H1 (cell line): ENCODE measurements at regions not wholly inside any gene's neighbourhood (a gene's known extent, or its start where the extent isn't known, plus 50 kb on each side); places are given as distances from the start of the nearest gene placed in this dataset.

ENCODE experiments used
- CTCF ChIA-PET: fragments of 300-600 bp; sonication (Branson Sonifier 250); formaldehyde crosslinking; loops from one replicate; lab custom pipeline; 2021; ENCODE audit not compliant: partially characterized antibody; lab: Charles Lee
- POLR2A ChIA-PET: fragments of 300-600 bp; sonication (Branson Sonifier 250); formaldehyde crosslinking; loops from one replicate; lab custom pipeline; 2021; ENCODE audit warnings: inconsistent platforms; ENCODE audit not compliant: partially characterized antibody; lab: Charles Lee
- DNase-seq, 2 experiments: peaks; one replicate each; pipeline versions ENCODE4 v3.0.0 to v3.0.0-alpha.2; 2010 to 2022; ENCODE audit warnings: low spot score in 2 of 2, low read depth in 1 of 2, mixed read lengths in 1 of 2
- FAIRE-seq: peaks from 2 replicates; lab custom pipeline; 2011; peaks lifted over from hg19 to GRCh38; lab: Jason Lieb, UNC
- H2AFZ ChIP-seq: 2 replicates; pipeline ENCODE4 v1.8.1; 2012; ENCODE audit warnings: low read length, inconsistent platforms
- H2AK5ac ChIP-seq: 2 replicates; pipeline ENCODE4 v1.6.1; 2013; ENCODE audit warnings: low read depth, low read length
- H2BK120ac ChIP-seq: replicated peaks from 2 replicates; pipeline ENCODE3; 2013; ENCODE audit warnings: low read depth, low read length, inconsistent platforms
- H2BK12ac ChIP-seq: 2 replicates; pipeline ENCODE4 v1.6.1; 2013; ENCODE audit warnings: low read depth, low read length
- H2BK15ac ChIP-seq: 2 replicates; pipeline ENCODE4 v1.6.1; 2013; ENCODE audit warnings: low read length
- H2BK20ac ChIP-seq: 2 replicates; pipeline ENCODE4 v1.6.1; 2013; ENCODE audit warnings: low read length
- H2BK5ac ChIP-seq: 2 replicates; pipeline ENCODE4 v1.6.1; 2013; ENCODE audit warnings: low read depth, low read length
- H3K14ac ChIP-seq: 2 replicates; pipeline ENCODE4 v1.6.1; 2013; ENCODE audit warnings: inconsistent platforms; ENCODE audit not compliant: insufficient read length
- H3K18ac ChIP-seq: 2 replicates; pipeline ENCODE4 v1.6.1; 2013; ENCODE audit warnings: low read length; ENCODE audit errors: extremely low read depth
- H3K23ac ChIP-seq: 2 replicates; pipeline ENCODE4 v1.6.1; 2013; ENCODE audit warnings: inconsistent platforms; ENCODE audit not compliant: insufficient read length
- H3K23me2 ChIP-seq: 2 replicates; pipeline ENCODE4 v1.6.1; 2013; ENCODE audit warnings: low read depth, low read length
- H3K27ac ChIP-seq: 2 replicates; pipeline ENCODE4 v1.6.1; 2011; ENCODE audit warnings: low read depth, low read length, inconsistent platforms
- H3K27me3 ChIP-seq, 4 experiments: replicated peaks in 1 of 4; 1 replicate in 1 of 4; 2 replicates in 3 of 4; pipeline versions ENCODE4 v1.6.1 to v1.8.1; 2011 to 2013; ENCODE audit warnings: low read length in 3 of 4, mild to moderate bottlenecking in 3 of 4, inconsistent platforms in 2 of 4, mixed read lengths in 2 of 4, moderate library complexity in 1 of 4; ENCODE audit not compliant: control insufficient read depth in 3 of 4, insufficient read depth in 3 of 4; ENCODE audit errors: extremely low read depth in 1 of 4
- H3K36me3 ChIP-seq, 4 experiments: 2 replicates each; pipeline versions ENCODE4 v1.6.1 to v1.8.1; 2011 to 2013; ENCODE audit warnings: mild to moderate bottlenecking in 4 of 4, low read length in 3 of 4, moderate library complexity in 2 of 4, control low read depth in 1 of 4, inconsistent platforms in 1 of 4; ENCODE audit not compliant: insufficient read depth in 4 of 4, control insufficient read depth in 2 of 4
- H3K4ac ChIP-seq: replicated peaks from 2 replicates; pipeline ENCODE3; 2013; ENCODE audit warnings: low read length, low read depth, mixed read lengths, inconsistent platforms; ENCODE audit not compliant: insufficient read length
- H3K4me1 ChIP-seq, 4 experiments: replicated peaks in 1 of 4; 1 replicate in 1 of 4; 2 replicates in 3 of 4; pipeline versions ENCODE4 v1.6.1 to v1.8.1; 2011 to 2013; ENCODE audit warnings: low read length in 3 of 4, inconsistent platforms in 2 of 4, mixed read lengths in 1 of 4; ENCODE audit not compliant: insufficient read depth in 4 of 4, control insufficient read depth in 3 of 4
- H3K4me2 ChIP-seq, 2 experiments: 2 replicates each; pipeline versions ENCODE4 v1.6.1 to v1.8.1; 2011 to 2013; ENCODE audit warnings: low read depth in 2 of 2, low read length in 2 of 2, control low read depth in 1 of 2, inconsistent platforms in 1 of 2, mild to moderate bottlenecking in 1 of 2; ENCODE audit not compliant: insufficient read depth in 1 of 2
- H3K4me3 ChIP-seq, 4 experiments: fragments of 200-600, 300-600 bp in 1 of 4; sonication (generic), shearing (Covaris generic), sonication (Bioruptor Twin) in 1 of 4; 2 replicates each; pipeline versions ENCODE4 v1.5.1 to v1.8.1; 2011 to 2016; ENCODE audit warnings: low read length in 4 of 4, low read depth in 3 of 4, control low read depth in 2 of 4, inconsistent platforms in 2 of 4, mild to moderate bottlenecking in 2 of 4, mixed read lengths in 1 of 4, moderate library complexity in 1 of 4; ENCODE audit not compliant: insufficient read depth in 2 of 4; ENCODE audit errors: extremely low read depth in 1 of 4
- H3K56ac ChIP-seq: replicated peaks from 2 replicates; pipeline ENCODE3; 2013; ENCODE audit warnings: low read depth, mild to moderate bottlenecking, mixed read lengths, low read length, inconsistent platforms; ENCODE audit not compliant: insufficient read length
- H3K79me1 ChIP-seq: 2 replicates; pipeline ENCODE4 v1.6.1; 2013; ENCODE audit warnings: low read depth, low read length, control low read depth
- H3K79me2 ChIP-seq, 2 experiments: 2 replicates each; pipeline versions ENCODE4 v1.6.1 to v1.8.1; 2012 to 2013; ENCODE audit warnings: low read length in 2 of 2, mild to moderate bottlenecking in 2 of 2, inconsistent platforms in 1 of 2; ENCODE audit not compliant: insufficient read depth in 2 of 2, control insufficient read depth in 1 of 2
- H3K9ac ChIP-seq, 4 experiments: replicated peaks in 1 of 4; 1 replicate in 1 of 4; 2 replicates in 3 of 4; pipeline versions ENCODE4 v1.6.1 to v1.8.1; 2011 to 2013; ENCODE audit warnings: low read depth in 3 of 4, low read length in 3 of 4, control low read depth in 2 of 4, mild to moderate bottlenecking in 2 of 4, moderate library complexity in 2 of 4, inconsistent platforms in 1 of 4; ENCODE audit errors: extremely low read depth in 1 of 4
- H3K9me3 ChIP-seq, 2 experiments: 2 replicates each; pipeline versions ENCODE4 v1.6.1 to v1.8.1; 2012 to 2013; ENCODE audit warnings: mild to moderate bottlenecking in 2 of 2, moderate library complexity in 2 of 2, control low read depth in 1 of 2, inconsistent platforms in 1 of 2, low read depth in 1 of 2, low read length in 1 of 2, mixed read lengths in 1 of 2; ENCODE audit not compliant: insufficient read depth in 2 of 2
- H4K20me1 ChIP-seq, 2 experiments: replicated peaks in 1 of 2; 2 replicates each; pipeline versions ENCODE3 to v1.8.1; 2011 to 2013; ENCODE audit warnings: inconsistent platforms in 2 of 2, low read length in 2 of 2, mild to moderate bottlenecking in 1 of 2; ENCODE audit not compliant: insufficient read depth in 2 of 2, control insufficient read depth in 1 of 2
- H4K5ac ChIP-seq: 2 replicates; pipeline ENCODE4 v1.6.1; 2013; ENCODE audit warnings: low read length, low read depth, mixed read lengths, inconsistent platforms; ENCODE audit not compliant: insufficient read length
- H4K8ac ChIP-seq: 2 replicates; pipeline ENCODE4 v1.8.0; 2013; ENCODE audit warnings: mild to moderate bottlenecking, moderate library complexity, low read length, inconsistent platforms; ENCODE audit not compliant: insufficient read depth; ENCODE audit errors: extremely low read depth
- H4K91ac ChIP-seq: replicated peaks from 2 replicates; pipeline ENCODE3; 2013; ENCODE audit warnings: low read length, mixed read lengths, inconsistent platforms; ENCODE audit not compliant: insufficient read length
- CTBP2 ChIP-seq: IDR thresholded peaks from 2 replicates; pipeline ENCODE4 v1.7.0; 2011; ENCODE audit warnings: borderline replicate concordance, mild to moderate bottlenecking, moderate library complexity, mixed read lengths, low read length; ENCODE audit not compliant: insufficient read depth, insufficient read length
- CTCF ChIP-seq, 3 experiments: IDR thresholded peaks; 1 replicate in 2 of 3; 2 replicates in 1 of 3; pipeline versions ENCODE4 v1.5.1 to v1.6.1; 2011; ENCODE audit warnings: low read length in 3 of 3, mild to moderate bottlenecking in 3 of 3, inconsistent platforms in 2 of 3, low read depth in 1 of 3, moderate library complexity in 1 of 3; ENCODE audit not compliant: insufficient read depth in 1 of 3; ENCODE audit errors: control extremely low read depth in 1 of 3
- GTF2F1 ChIP-seq: IDR thresholded peaks from 2 replicates; pipeline ENCODE4 v1.6.1; 2012; ENCODE audit warnings: low read depth, low read length, improper control_type of control experiment, borderline replicate concordance
- NANOG ChIP-seq: IDR thresholded peaks from 2 replicates; pipeline ENCODE4 v1.6.1; 2011; ENCODE audit warnings: low read length, low read depth, mild to moderate bottlenecking, inconsistent platforms; ENCODE audit not compliant: insufficient read depth, poor library complexity, severe bottlenecking
- POU5F1 ChIP-seq: IDR thresholded peaks from 2 replicates; pipeline ENCODE4 v1.6.1; 2011; ENCODE audit warnings: low read depth, mild to moderate bottlenecking, low read length, moderate library complexity
- RFX5 ChIP-seq: IDR thresholded peaks from 2 replicates; pipeline ENCODE4 v1.6.1; 2011; ENCODE audit warnings: low read depth, low read length, improper control_type of control experiment, borderline replicate concordance
- RNF2 ChIP-seq: fragments of 200-900, 300-1000 bp; sonication (generic); IDR thresholded peaks from 2 replicates; pipeline ENCODE4 v1.7.1; 2016; ENCODE audit warnings: borderline replicate concordance, low read depth, mild to moderate bottlenecking, antibody characterized with exemption, low read length; ENCODE audit not compliant: poor library complexity, severe bottlenecking; ENCODE audit errors: missing control alignments
- RXRA ChIP-seq: IDR thresholded peaks from 2 replicates; pipeline ENCODE4 v1.6.1; 2011; ENCODE audit warnings: low read depth, mild to moderate bottlenecking, low read length, moderate library complexity; ENCODE audit not compliant: insufficient read depth
- SIN3A ChIP-seq, 2 experiments: IDR thresholded peaks in 1 of 2; conservative IDR thresholded peaks in 1 of 2; 2 replicates each; pipeline ENCODE4 v1.6.1; 2011 to 2012; ENCODE audit warnings: low read length in 2 of 2, improper control_type of control experiment in 1 of 2, low read depth in 1 of 2, mild to moderate bottlenecking in 1 of 2
- TAF1 ChIP-seq: IDR thresholded peaks from 2 replicates; pipeline ENCODE4 v1.6.1; 2011; ENCODE audit warnings: mild to moderate bottlenecking, low read depth, low read length
- YY1 ChIP-seq: IDR thresholded peaks from 2 replicates; pipeline ENCODE4 v1.6.1; 2011; ENCODE audit warnings: low read depth, mild to moderate bottlenecking, low read length
- WGBS, 2 experiments: shearing (Covaris generic) in 1 of 2; methylation state at CpG; one replicate each; pipeline versions ENCODE4 v1.1.6 to v1.1.7; 2013 to 2015; ENCODE audit warnings: low lambda C conversion rate in 2 of 2, mixed read lengths in 2 of 2, inconsistent platforms in 1 of 2, low coverage in 1 of 2, missing lambda C conversion rate in 1 of 2; ENCODE audit not compliant: insufficient replicate concordance in 2 of 2, insufficient coverage in 1 of 2, insufficient read length in 1 of 2; ENCODE audit errors: extremely low coverage in 1 of 2, missing lambda C conversion rate in 1 of 2; 5-methylcytosine and 5-hydroxymethylcytosine counted together

- H4K5ac ChIP-seq, result no peak overlapping the region
- no peak overlapping the region for H3K14ac ChIP-seq
- H3K4me3 ChIP-seq, result no peak overlapping the region
- H3K23ac ChIP-seq, result no peak overlapping the region
- no peak overlapping the region for H2BK5ac ChIP-seq
- peaks cover 5 to 7% of the 10 kb centered on the region in 2 experiments; a peak in 2 of 4 replicates for H3K9me3 ChIP-seq
- H3K4me1 ChIP-seq, result no peaks in the 10 kb centered on the region
- H2BK120ac ChIP-seq, result no peak overlapping the region
- H2BK20ac ChIP-seq, result no peak overlapping the region
- DNase-seq (no peak), FAIRE-seq (no peak)
- H2AFZ ChIP-seq, result no peak overlapping the region
- H4K91ac ChIP-seq, result no peak overlapping the region
- no peaks in the 10 kb centered on the region for H3K79me1 ChIP-seq
- H3K27ac ChIP-seq, result no peak overlapping the region
- no peak overlapping the region for H3K4me2 ChIP-seq
- 73% methylated on average over 1 of the region's 1 CpG; no CpG with 5 or more reads in 1 of the 2 experiments for WGBS, 2 experiments
- H4K8ac ChIP-seq, result no peak overlapping the region
- no peaks in the 10 kb centered on the region for H3K36me3 ChIP-seq
- no peak overlapping the region for H3K56ac ChIP-seq
- H2AK5ac ChIP-seq, result no peak overlapping the region
- H3K27me3 ChIP-seq, result no peaks in the 10 kb centered on the region
- H2BK12ac ChIP-seq, result no peak overlapping the region
- no peak overlapping the region for H3K9ac ChIP-seq
- H3K4ac ChIP-seq, result no peak overlapping the region
- ChIA-PET CTCF (interaction anchor here (0.6 to 20.3 kb wide), 7 partner anchors 9 to 562 kb away, joined by 3 to 289 read pairs (median 4); no protein-coding TSS in a partner anchor), POLR2A (no interaction called here)
- H3K23me2 ChIP-seq, result no peaks in the 10 kb centered on the region
- H2BK15ac ChIP-seq, result no peak overlapping the region
- no peak overlapping the region for H3K18ac ChIP-seq
- H3K79me2 ChIP-seq, result no peaks in the 10 kb centered on the region
- no peaks in the 10 kb centered on the region for H4K20me1 ChIP-seq
- no peak for TF ChIP-seq POU5F1
- TF ChIP-seq RNF2, result no peak
- TF ChIP-seq TAF1, result no peak
- TF ChIP-seq CTBP2, result no peak
- no peak for TF ChIP-seq RXRA
- no peak for TF ChIP-seq RFX5
- no peak for TF ChIP-seq YY1
- TF ChIP-seq SIN3A (conservative IDR thresholded peaks at IDR 0.05 in 1 of 2, IDR thresholded peaks at IDR 0.05 in 1 of 2; ENCODE audit: low read depth in 1 of 2, low read length in 2 of 2), result no peak
- TF ChIP-seq NANOG, result no peak
- no peak for TF ChIP-seq CTCF (IDR thresholded peaks at IDR 0.05; ENCODE audit: control extremely low read depth in 1 of 3, insufficient read depth in 1 of 3, low read depth in 1 of 3, low read length in 3 of 3)
- no peak for TF ChIP-seq GTF2F1
Measured at GRCh38 chr19:28330831-28331230, 882.1 kb downstream of the UQCRFS1 start.
